ENCODE measurements at regions not wholly inside any gene's neighbourhood (a gene's known extent, or its start where the extent isn't known, plus 50 kb on each side); places are given as distances from the start of the nearest gene placed in this dataset.

- Histone ChIP-seq H3K36me3 (ENCODE audit: low read depth) (no peaks in the 10 kb centered on the region), H3K9me3 (no peaks in the 10 kb centered on the region), H3K4me3 (no peak overlapping the region), H3K4me1 (ENCODE audit: low read depth) (no peaks in the 10 kb centered on the region)
- no peak for TF ChIP-seq CTCF (IDR thresholded peaks at IDR 0.05)
- ATAC-seq (no peak), DNase-seq (no peak)
- intact Hi-C loops (cut with DNase I, micrococcal nuclease): no loop called here
Measured at GRCh38 chr7:136369225-136369624, 392.1 kb upstream of the MTPN start.

- Histone ChIP-seq H3K36me3 (ENCODE audit: low read depth) (no peaks in the 10 kb centered on the region), H3K4me1 (ENCODE audit: low read depth) (no peaks in the 10 kb centered on the region), H3K4me3 (no peak overlapping the region), H3K9me3 (no peaks in the 10 kb centered on the region)
- ATAC-seq (peak; percentile 68), DNase-seq (peak in 1 of 3 donors; percentile 5)
- TF ChIP-seq CTCF (IDR thresholded peaks at IDR 0.05): no peak
- intact Hi-C loops (cut with DNase I, micrococcal nuclease): no loop called here
Measured at GRCh38 chr7:136359333-136359903, 382.3 kb upstream of the MTPN start.

- TF ChIP-seq CTCF (IDR thresholded peaks at IDR 0.05): no peak
- H3K4me1 ChIP-seq (ENCODE audit: low read depth): no peaks in the 10 kb centered on the region
- intact Hi-C loops (cut with DNase I, micrococcal nuclease): no loop called here
- ATAC-seq (no peak), DNase-seq (no peak)
- no peaks in the 10 kb centered on the region for H3K36me3 ChIP-seq (ENCODE audit: low read depth)
- H3K4me3 ChIP-seq: no peak overlapping the region
- no peaks in the 10 kb centered on the region for H3K9me3 ChIP-seq
Measured at GRCh38 chr7:136353287-136353686, 376.1 kb upstream of the MTPN start.

GRCh38 chr7:136348542-136349192, 371.5 kb upstream of the MTPN start:
- DNase-seq: no peak
- H3K9me3 ChIP-seq: no peaks in the 10 kb centered on the region
- no peak for ATAC-seq
- no peaks in the 10 kb centered on the region for H3K36me3 ChIP-seq (ENCODE audit: low read depth)
- H3K4me3 ChIP-seq: no peak overlapping the region
- intact Hi-C loops (cut with DNase I, micrococcal nuclease): no loop called here
- H3K4me1 ChIP-seq (ENCODE audit: low read depth): no peaks in the 10 kb centered on the region
- TF ChIP-seq CTCF (IDR thresholded peaks at IDR 0.05): no peak

- Histone ChIP-seq H3K9me3 (no peaks in the 10 kb centered on the region), H3K4me1 (ENCODE audit: low read depth) (no peaks in the 10 kb centered on the region), H3K36me3 (ENCODE audit: low read depth) (no peaks in the 10 kb centered on the region), H3K4me3 (no peak overlapping the region)
- no peak for DNase-seq
- no peak for ATAC-seq
- intact Hi-C loops (cut with DNase I, micrococcal nuclease): no loop called here
- TF ChIP-seq CTCF (IDR thresholded peaks at IDR 0.05): no peak
Measured at GRCh38 chr7:136348142-136348541, 371.0 kb upstream of the MTPN start.

Data from mucosa of descending colon (tissue), 3 donors.